UCSD-AML1 (cell line): ENCODE measurements at regions not wholly inside any gene's neighbourhood (a gene's known extent, or its start where the extent isn't known, plus 50 kb on each side); places are given as distances from the start of the nearest gene placed in this dataset.
A peak's percentile ranks its signal among the peaks of the same experiment; 100 is the strongest.

Source experiments
- DNase-seq: peaks from one replicate; lab custom pipeline; 2025; ENCODE audit not compliant: unreplicated experiment; lab: John Stamatoyannopoulos, UW

DNA sequence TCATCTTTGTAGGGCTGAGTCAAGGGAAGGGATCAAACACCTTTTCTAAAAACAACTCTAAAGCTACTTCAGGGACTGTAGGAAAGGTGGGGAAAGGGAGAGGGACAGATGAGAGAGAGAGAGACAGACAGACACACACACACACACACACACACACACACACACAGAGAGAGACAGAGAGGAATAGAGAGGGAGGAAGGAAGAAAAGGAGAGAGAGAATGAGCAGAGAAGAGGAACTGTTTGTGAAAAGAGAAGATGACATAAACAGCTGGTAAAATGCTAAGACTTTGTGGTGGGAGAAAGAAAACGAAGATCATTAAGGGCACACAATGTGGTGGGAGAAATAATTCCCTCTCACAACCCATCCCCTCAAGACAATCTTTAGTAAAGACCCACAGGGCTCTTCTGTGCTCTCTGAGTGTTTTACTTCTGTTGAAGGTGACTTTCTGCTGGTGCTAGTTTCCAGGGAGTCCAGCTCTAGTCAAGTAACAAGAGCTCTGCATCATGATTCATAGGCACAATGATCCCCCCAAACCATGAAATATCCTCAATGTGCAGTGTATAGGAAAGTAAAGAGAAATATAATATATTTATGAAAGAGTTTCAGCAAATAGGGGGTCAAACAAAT is 77.2 kb upstream of the STK17B start:
- no peak for DNase-seq

- DNase-seq: no peak
Measured at GRCh38 chr2:196249171-196249570, 77.8 kb upstream of the STK17B start.

- DNase-seq: peak; percentile 31
Measured at GRCh38 chr2:196249860-196250259, 78.5 kb upstream of the STK17B start.

DNA sequence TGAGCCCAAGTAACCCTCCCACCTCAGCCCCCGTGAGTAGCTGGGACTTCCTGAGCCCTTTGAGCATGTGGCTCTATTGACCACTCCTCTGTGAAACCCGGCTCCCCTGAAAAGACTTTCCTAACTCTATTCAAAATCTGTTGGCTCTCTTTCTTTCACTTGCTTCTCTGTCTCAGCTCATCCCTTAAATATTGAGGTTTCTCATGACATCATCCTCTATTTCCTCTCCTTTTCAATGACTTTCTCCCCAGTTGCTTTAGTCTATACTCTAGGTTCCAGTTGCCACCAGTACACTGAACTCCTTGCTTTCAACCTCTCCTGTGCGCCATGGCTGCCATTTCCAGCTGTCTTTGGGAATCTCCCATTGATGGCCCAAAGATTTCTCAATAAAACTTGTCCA is 79.8 kb upstream of the STK17B start:
- DNase-seq: no peak

GRCh38 chr2:196252408-196253115 is 81.2 kb upstream of the STK17B start:
- DNase-seq: no peak

DNA sequence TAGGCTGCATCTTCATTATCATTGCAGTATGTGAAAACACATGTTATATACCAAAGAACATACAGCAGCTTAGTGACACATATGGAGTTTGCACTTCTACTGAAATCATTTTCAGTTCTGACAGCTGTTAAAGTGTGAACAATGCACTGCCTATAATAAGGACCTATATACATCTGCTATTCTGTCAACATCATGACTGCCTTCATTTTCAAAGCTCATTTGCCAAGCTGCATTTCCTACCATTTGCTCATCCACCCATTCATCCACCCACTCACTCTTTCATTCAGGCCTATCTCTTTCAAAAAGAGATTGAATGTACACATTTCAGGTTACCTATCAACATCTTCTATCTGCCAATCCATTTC is 81.7 kb upstream of the STK17B start:
- no peak for DNase-seq

DNA sequence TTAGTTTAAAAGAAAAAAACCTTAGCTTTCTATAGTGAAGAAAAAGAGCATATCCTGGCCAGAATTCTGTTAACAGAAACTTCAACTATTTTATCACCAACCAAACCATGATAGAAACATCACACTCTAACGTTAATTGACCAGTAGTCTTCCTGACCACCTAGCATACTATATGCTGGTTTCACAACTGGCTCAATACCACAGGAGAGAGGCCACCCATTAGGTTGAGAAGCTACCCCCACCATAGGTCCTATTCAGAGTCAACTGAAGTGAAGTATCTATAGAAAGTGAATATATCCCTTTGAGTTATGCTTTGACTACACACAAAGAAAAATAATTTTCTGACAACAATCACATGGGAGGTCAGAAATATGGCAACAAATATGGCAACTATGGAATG is 85.2 kb upstream of the STK17B start:
- DNase-seq: no peak

DNA sequence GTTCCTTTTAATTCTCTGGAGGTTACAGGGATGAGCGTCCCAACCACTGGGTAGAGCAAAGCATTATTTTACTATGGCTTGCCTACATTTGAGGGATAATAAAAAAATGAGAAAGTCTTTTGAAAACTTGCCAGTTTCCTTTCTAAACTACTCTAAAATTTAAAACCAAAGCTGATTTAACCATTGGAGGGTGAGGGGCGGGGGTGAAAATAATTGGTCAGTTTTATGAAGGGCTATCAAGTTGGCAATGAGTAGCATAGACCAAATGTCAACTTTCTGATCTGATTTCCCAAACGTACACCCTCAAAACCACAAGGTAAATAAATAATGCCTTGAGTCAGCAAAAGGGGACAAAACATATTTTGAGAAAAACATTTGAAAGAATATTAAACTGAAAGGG is 85.7 kb upstream of the STK17B start:
- DNase-seq: no peak

DNA sequence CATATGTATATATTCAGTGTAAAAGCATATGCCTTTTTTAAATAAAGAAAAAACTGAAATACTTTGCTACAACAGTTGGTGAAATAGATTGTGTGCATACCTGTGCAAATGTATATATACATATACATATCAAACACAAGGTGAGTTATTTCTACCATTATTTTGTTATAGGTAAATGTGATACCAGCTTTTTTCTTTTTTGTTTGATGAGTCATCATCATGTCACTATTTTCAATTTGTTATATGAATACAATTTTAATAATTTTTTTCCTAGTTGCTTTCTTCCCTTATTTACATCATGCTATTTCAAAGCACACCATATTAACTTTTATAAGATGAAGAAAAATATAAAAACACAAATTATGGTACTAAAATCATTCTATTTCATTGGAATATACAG is 87.0 kb upstream of the STK17B start:
- no peak for DNase-seq

- peak; percentile 40 for DNase-seq
Measured at GRCh38 chr2:196259507-196260481, 88.4 kb upstream of the STK17B start.

GRCh38 chr2:196260546-196260945 is 89.2 kb upstream of the STK17B start:
- no peak for DNase-seq

DNA sequence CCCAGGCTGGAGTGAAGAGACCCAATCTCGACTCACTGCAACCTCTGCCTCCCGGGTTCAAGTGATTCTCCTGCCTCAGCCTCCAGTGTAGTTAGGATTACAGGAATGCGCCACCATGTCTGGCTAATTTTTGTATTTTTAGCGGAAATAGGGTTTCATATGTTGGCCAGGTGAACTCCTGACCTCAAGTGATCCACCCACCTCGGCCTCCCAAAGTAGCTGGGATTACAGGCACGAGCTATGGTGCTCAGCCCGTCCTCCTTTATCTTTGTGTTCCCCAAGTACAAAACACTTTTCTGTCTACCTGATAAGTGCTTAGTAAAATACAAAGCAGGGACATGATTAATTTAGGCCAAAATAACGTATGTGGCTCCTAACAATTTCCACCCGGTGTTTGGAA is 91.2 kb upstream of the STK17B start:
- no peak for DNase-seq

GRCh38 chr2:196263181-196263747 is 91.9 kb upstream of the STK17B start:
- peak; percentile 25 for DNase-seq

DNA sequence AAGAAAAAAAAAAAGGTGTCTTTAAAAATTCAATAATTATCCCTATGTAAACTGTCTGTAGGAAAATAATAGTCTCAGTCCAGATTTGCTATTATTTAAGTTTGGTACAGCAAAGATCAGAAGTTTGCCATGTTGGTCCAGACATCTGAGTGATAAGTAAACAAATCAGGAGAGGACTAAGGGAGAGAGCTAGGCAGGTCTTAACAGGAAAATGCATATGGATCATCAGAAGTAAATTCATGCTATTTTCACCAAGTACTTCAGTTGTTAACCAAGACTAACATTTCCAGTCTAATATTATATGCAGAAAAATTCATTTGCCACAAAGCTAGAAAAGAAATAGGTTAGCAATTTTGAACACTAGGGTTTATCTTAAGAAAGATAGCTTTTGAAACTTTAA is 95.0 kb upstream of the STK17B start:
- no peak for DNase-seq

GRCh38 chr2:196266855-196267254 is 95.5 kb upstream of the STK17B start:
- no peak for DNase-seq

DNA sequence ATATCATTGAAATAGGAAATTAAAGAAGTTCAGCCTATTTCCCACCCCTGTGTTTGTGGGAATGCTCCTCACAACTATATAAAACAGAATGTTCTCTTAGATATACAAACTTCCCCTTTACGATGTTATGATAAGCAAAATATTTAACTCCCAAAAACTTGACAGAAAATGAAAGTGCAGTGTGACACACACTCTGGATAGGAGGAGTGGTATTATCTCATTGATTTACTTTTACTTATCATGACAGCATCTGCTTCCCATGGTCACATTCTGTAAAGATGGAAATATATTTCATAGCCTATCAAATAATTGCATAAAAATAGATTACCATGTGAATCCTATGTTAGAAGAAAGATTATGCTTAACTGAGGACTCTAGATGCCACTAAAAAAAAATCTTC is 96.6 kb upstream of the STK17B start:
- no peak for DNase-seq

DNA sequence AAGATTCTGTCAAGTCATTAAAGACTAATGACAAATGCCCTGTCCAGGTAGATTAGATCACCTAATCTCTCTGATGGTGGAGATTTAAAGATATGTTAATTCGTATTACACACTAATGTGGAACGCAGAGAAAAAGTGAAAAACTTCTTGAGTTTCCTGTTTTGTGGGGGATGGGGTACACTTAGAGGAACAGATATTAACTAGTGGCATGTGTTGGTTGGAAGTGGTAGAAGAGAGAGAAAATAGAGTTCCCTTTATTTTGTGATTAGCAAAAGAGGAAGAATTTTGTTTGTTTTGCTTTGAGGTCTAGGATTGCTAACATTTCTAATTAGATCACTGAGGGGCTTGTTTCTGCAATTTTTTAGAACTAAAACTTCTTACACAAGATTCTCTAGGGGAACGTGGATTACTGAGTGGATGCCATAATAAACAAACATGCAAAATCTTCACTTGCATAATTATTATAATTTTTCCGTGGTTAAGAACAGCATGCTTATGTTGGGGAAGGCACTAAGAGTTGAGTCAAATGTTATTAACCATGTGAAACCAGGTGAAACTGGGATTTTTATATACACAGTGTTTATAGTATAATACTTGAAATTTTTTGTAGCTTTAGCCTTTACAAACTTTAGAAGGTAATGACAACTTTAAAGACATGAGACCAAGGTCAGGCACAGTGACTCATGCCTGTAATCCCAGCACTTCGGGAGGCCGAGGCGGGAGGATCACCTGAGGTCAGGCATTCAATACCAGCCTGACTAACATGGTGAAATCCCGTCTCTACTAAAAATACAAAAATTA is 97.4 kb upstream of the STK17B start:
- no peak for DNase-seq

DNA sequence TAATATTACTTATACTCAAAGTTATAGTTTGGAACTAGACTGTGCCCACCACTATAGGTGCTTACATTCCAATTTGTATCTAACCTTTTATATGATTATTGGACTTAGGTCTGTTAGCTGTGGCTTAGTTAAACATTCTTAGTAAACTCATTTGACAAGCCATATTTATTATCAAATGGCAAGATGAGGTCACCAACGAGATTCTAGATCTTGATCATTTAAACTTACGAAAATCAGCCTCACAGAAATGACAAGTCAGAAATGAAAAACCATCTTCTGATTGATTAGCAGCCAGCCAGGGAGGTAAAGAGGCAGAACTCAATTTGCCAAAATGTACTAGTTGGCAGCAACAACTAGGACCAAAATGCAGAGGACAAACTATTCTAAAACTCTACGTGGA is 100.4 kb upstream of the STK17B start:
- no peak for DNase-seq

- no peak for DNase-seq
Measured at GRCh38 chr2:196274387-196274809, 103.0 kb upstream of the STK17B start.

GRCh38 chr2:196275646-196276352 is 104.4 kb upstream of the STK17B start:
- peak; percentile 13 for DNase-seq
